HEK293T (cell line): ENCODE measurements at regions not wholly inside any gene's neighbourhood (a gene's known extent, or its start where the extent isn't known, plus 50 kb on each side); places are given as distances from the start of the nearest gene placed in this dataset.

Experiments
- FOXM1 ChIP-seq: fragments of 450-650 bp; IDR thresholded peaks from 2 replicates; pipeline ENCODE4 v1.6.1; 2017; ENCODE audit warnings: mild to moderate bottlenecking, borderline replicate concordance
- LEF1 ChIP-seq: fragments of 450-650 bp; IDR thresholded peaks from 2 replicates; pipeline ENCODE4 v1.6.1; 2017; ENCODE audit warnings: mild to moderate bottlenecking, borderline replicate concordance
- NFRKB ChIP-seq: fragments of 450-650 bp; IDR thresholded peaks from 2 replicates; pipeline ENCODE4 v1.6.1; 2016; ENCODE audit warnings: mild to moderate bottlenecking, moderate library complexity
- SUZ12 ChIP-seq: fragments of 450-650 bp; IDR thresholded peaks from 2 replicates; pipeline ENCODE4 v1.6.1; 2016; ENCODE audit warnings: mild to moderate bottlenecking
- TARDBP ChIP-seq: fragments of 450-650 bp; IDR thresholded peaks from 2 replicates; pipeline ENCODE4 v1.6.1; 2016
- ZNF384 ChIP-seq: fragments of 450-650 bp; IDR thresholded peaks from 2 replicates; pipeline ENCODE4 v1.6.1; 2016

- TF ChIP-seq LEF1, result no peak
- no peak for TF ChIP-seq NFRKB
- no peak for TF ChIP-seq ZNF384
- TF ChIP-seq FOXM1, result no peak
- no peak for TF ChIP-seq SUZ12
- TF ChIP-seq TARDBP, result no peak
Measured at GRCh38 chr10:20972925-20973324, 75.8 kb upstream of the NEBL start.
